ENCODE measurements at regions not wholly inside any gene's neighbourhood (a gene's known extent, or its start where the extent isn't known, plus 50 kb on each side); places are given as distances from the start of the nearest gene placed in this dataset.

DNA sequence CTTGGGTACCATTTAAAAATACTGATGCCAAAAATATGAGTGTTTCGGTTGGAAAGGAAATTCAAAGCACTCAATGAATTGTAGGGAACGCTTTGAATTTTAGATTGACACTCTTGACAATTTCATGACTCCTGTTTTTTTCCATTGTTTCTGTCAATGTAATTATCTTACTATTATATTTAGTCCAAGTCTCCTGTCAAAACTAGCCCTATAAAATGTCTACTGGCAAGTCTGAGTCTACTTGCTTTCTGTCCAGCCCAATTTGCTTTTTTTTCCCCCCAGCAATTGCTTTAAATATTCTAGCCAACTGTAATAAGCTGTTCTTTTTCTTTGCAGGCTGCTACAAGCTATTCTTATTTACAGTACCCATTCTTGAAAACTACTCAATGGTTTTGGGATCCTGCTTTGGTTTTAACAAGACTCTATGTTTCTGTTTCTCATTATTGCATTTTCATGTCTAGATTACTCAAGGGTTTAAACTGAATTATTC, 1103.9 kb upstream of the GJE1 start:
- no peak overlapping the region for H3K27ac ChIP-seq
- H3K36me3 ChIP-seq, result no peaks in the 10 kb centered on the region
- H3K4me3 ChIP-seq, result no peak overlapping the region
- TF ChIP-seq, protein P1, sequence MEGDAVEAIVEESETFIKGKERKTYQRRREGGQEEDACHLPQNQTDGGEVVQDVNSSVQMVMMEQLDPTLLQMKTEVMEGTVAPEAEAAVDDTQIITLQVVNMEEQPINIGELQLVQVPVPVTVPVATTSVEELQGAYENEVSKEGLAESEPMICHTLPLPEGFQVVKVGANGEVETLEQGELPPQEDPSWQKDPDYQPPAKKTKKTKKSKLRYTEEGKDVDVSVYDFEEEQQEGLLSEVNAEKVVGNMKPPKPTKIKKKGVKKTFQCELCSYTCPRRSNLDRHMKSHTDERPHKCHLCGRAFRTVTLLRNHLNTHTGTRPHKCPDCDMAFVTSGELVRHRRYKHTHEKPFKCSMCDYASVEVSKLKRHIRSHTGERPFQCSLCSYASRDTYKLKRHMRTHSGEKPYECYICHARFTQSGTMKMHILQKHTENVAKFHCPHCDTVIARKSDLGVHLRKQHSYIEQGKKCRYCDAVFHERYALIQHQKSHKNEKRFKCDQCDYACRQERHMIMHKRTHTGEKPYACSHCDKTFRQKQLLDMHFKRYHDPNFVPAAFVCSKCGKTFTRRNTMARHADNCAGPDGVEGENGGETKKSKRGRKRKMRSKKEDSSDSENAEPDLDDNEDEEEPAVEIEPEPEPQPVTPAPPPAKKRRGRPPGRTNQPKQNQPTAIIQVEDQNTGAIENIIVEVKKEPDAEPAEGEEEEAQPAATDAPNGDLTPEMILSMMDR (IDR thresholded peaks at IDR 0.05), result no peak
- peaks cover 0 to 4% of the 10 kb centered on the region in 2 donors for H3K4me1 ChIP-seq
- no peaks in the 10 kb centered on the region for H3K9me3 ChIP-seq
- DNase-seq (ENCODE audit: low spot score), result no peak
- no peaks in the 10 kb centered on the region for H3K27me3 ChIP-seq

DNA sequence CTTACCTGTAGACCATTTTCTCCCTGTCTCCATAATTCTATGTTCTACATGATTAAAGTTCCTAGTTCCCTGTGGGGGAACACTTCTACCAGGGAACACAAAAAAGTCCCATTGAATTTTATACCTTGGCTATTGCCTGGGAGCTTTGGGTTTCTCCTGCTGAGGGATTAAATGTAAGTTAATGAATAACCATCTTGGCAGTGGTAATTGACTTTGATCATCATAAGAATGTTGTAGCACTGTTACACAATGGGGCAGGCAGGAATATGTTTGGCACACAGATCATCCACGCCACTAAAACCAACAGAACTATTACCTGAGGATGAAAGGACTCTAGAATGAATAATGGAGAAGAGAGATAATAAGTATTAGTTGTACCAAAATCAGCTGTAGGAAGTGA, 1106.2 kb upstream of the GJE1 start:
- DNase-seq (ENCODE audit: low spot score), result no peak
- no peak overlapping the region for H3K4me3 ChIP-seq

DNA sequence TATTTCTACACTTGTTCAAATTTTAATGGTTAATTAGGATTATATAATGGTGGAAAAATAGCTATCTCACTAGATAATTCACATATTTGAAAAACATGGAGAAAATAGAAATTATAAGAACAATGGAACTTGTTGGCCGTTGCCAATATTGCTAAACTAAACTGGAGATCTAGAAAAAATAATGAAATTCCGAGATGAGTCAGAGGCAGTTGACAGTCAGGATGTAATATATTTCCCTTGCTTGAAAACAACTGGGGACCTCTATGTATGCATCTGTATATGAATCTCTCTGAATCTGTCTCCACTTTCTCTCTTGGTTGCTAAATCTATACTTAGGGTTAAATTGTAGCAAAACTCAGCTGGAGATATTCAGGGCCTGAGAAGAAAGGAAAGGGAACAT, 1108.2 kb upstream of the GJE1 start:
- no peaks in the 10 kb centered on the region for H3K4me1 ChIP-seq

More for the DNA sequence above, 1106.2 kb upstream of the GJE1 start:
- H3K27ac ChIP-seq, result no peak overlapping the region
- no peaks in the 10 kb centered on the region for H3K27me3 ChIP-seq
- H3K9me3 ChIP-seq, result no peaks in the 10 kb centered on the region
- TF ChIP-seq, protein P1 (IDR thresholded peaks at IDR 0.05), result no peak
- H3K4me1 ChIP-seq, result no peaks in the 10 kb centered on the region
- H3K36me3 ChIP-seq, result no peaks in the 10 kb centered on the region

DNA sequence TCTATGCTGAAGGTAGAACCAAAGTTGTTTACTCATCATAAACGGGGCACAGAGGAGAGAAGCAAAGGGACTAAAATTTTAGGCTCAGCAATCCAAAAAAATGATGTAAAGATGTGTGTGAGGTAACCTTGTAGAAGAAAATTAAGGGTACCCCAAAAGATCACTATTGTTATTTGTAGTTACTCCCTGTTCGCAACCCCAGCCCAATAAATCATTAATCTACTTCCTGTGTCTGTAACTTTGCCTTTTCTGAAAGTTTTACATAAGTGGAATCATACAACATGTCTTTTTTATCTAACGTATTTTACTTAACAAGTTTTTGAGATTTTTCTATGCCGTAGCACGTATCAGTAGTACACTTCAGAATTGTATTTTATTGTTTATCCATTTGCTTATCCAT, 1114.8 kb upstream of the GJE1 start:
- Histone ChIP-seq H3K27me3 (no peaks in the 10 kb centered on the region), H3K36me3 (no peaks in the 10 kb centered on the region), H3K27ac (no peak overlapping the region), H3K4me1 (no peaks in the 10 kb centered on the region), H3K4me3 (no peak overlapping the region), H3K9me3 (no peaks in the 10 kb centered on the region)
- no peak for DNase-seq (ENCODE audit: low spot score)
- TF ChIP-seq, protein P1 (IDR thresholded peaks at IDR 0.05), result no peak

More for the DNA sequence above, 1108.2 kb upstream of the GJE1 start:
- TF ChIP-seq, protein P1 (IDR thresholded peaks at IDR 0.05), result no peak
- no peak overlapping the region for H3K27ac ChIP-seq
- no peak for DNase-seq (ENCODE audit: low spot score)
- H3K27me3 ChIP-seq, result no peaks in the 10 kb centered on the region
- no peaks in the 10 kb centered on the region for H3K36me3 ChIP-seq
- H3K9me3 ChIP-seq, result no peaks in the 10 kb centered on the region
- no peak overlapping the region for H3K4me3 ChIP-seq

DNA sequence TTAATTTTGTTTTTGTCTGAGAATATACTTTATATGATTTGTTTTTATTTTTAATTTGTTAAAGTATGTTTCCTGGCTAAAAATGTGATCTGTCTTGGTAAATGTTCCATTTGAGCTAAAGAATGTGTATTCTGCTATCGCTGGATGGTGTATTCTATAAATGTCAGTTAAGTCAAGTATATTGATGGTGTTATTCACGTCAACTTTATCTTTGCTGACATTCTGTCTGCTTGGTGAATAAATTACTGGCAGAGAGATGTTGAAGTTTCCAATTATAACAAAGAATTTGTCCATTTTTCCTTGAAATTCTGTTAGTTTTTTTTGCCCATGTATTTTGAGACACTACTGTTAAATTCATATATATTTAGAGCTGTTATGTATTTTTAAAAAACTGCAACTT, 1131.8 kb upstream of the GJE1 start:
- no peak overlapping the region for H3K27ac ChIP-seq
- H3K4me3 ChIP-seq, result no peak overlapping the region
- H3K36me3 ChIP-seq, result no peaks in the 10 kb centered on the region
- H3K9me3 ChIP-seq, result no peaks in the 10 kb centered on the region
- no peaks in the 10 kb centered on the region for H3K4me1 ChIP-seq
- H3K27me3 ChIP-seq, result no peaks in the 10 kb centered on the region
- no peak for DNase-seq (ENCODE audit: low spot score)
- TF ChIP-seq, protein P1 (IDR thresholded peaks at IDR 0.05), result no peak

DNA sequence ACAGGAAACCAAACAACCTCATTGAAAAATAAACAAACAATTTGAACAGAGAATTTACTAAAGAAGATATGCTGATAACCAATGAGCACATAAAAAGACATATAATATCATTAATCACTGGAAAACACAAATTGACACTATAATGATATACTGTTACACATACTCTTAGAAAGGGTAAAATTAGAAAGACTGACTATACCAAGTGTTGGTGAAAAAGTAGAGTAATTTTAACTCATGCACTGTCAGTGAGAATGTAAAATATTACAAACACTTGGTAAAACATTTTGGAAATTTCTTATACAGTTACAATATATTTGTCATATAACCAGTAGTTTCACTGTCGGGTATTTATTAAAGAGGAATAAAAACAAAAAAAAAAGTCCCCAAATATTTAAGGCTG, 1139.2 kb upstream of the GJE1 start:
- Histone ChIP-seq H3K27me3 (no peaks in the 10 kb centered on the region), H3K4me1 (peaks cover 0 to 5% of the 10 kb centered on the region in 2 donors), H3K9me3 (peaks cover 0 to 6% of the 10 kb centered on the region in 2 donors), H3K4me3 (no peak overlapping the region), H3K36me3 (no peaks in the 10 kb centered on the region), H3K27ac (no peak overlapping the region)
- DNase-seq (ENCODE audit: low spot score), result no peak
- TF ChIP-seq, protein P1 (IDR thresholded peaks at IDR 0.05), result no peak

Measured in right atrium auricular region (tissue), 2 donors.